Mesenchymal stem cell (in vitro differentiated cells and primary cell): ENCODE measurements at regions not wholly inside any gene's neighbourhood (a gene's known extent, or its start where the extent isn't known, plus 50 kb on each side); places are given as distances from the start of the nearest gene placed in this dataset.

Experiments used
- DNase-seq: peaks from one replicate; pipeline ENCODE4 v3.0.0-alpha.2; 2013
- H2AFZ ChIP-seq: one replicate; pipeline ENCODE4 v1.6.1; 2013; ENCODE audit warnings: low read depth, mild to moderate bottlenecking, control low read depth, inconsistent platforms, low read length, moderate library complexity
- H2AK5ac ChIP-seq: 2 replicates; pipeline ENCODE4 v1.6.1; 2013; ENCODE audit warnings: low read length, moderate library complexity, mild to moderate bottlenecking, inconsistent platforms; ENCODE audit not compliant: severe bottlenecking
- H2BK120ac ChIP-seq: one replicate; pipeline ENCODE4 v1.6.1; 2013; ENCODE audit warnings: low read depth, mild to moderate bottlenecking, inconsistent platforms, low read length, moderate library complexity
- H2BK12ac ChIP-seq, 2 experiments: one replicate each; pipeline ENCODE4 v1.6.1; 2013; ENCODE audit warnings: inconsistent platforms in 2 of 2, low read length in 2 of 2, mild to moderate bottlenecking in 2 of 2, moderate library complexity in 2 of 2, control low read depth in 1 of 2
- H2BK15ac ChIP-seq: one replicate; pipeline ENCODE4 v1.6.1; 2013; ENCODE audit warnings: mild to moderate bottlenecking, low read depth, inconsistent platforms; ENCODE audit not compliant: poor library complexity, severe bottlenecking
- H2BK5ac ChIP-seq: 2 replicates; pipeline ENCODE4 v1.6.1; 2013; ENCODE audit warnings: low read depth, mild to moderate bottlenecking, low read length, control low read depth, inconsistent platforms; ENCODE audit not compliant: poor library complexity, severe bottlenecking
- H3K14ac ChIP-seq, 2 experiments: one replicate each; pipeline ENCODE4 v1.6.1; 2013; ENCODE audit warnings: inconsistent platforms in 2 of 2, low read length in 2 of 2, control low read depth in 1 of 2, mild to moderate bottlenecking in 1 of 2, moderate library complexity in 1 of 2
- H3K18ac ChIP-seq, 2 experiments: one replicate each; pipeline ENCODE4 v1.6.1; 2013; ENCODE audit warnings: inconsistent platforms in 2 of 2, low read length in 2 of 2, control low read depth in 1 of 2, low read depth in 1 of 2, mild to moderate bottlenecking in 1 of 2
- H3K23ac ChIP-seq, 2 experiments: one replicate each; pipeline ENCODE4 v1.6.1; 2013; ENCODE audit warnings: inconsistent platforms in 2 of 2, low read length in 2 of 2, mild to moderate bottlenecking in 2 of 2, moderate library complexity in 2 of 2, control low read depth in 1 of 2
- H3K27ac ChIP-seq: 2 replicates; pipeline ENCODE4 v1.5.1; 2013; ENCODE audit warnings: mild to moderate bottlenecking, moderate library complexity, low read length, control low read depth, inconsistent platforms; ENCODE audit not compliant: poor library complexity, severe bottlenecking
- H3K27me3 ChIP-seq, 2 experiments: 2 replicates each; pipeline versions ENCODE4 v1.6.1 to v1.7.0; 2013; ENCODE audit warnings: low read length in 2 of 2, mild to moderate bottlenecking in 2 of 2, moderate library complexity in 2 of 2, control low read depth in 1 of 2, inconsistent platforms in 1 of 2; ENCODE audit not compliant: control insufficient read depth in 1 of 2, insufficient read depth in 1 of 2
- H3K36me3 ChIP-seq, 2 experiments: 2 replicates each; pipeline versions ENCODE4 v1.6.1 to v1.7.0; 2013; ENCODE audit warnings: low read length in 2 of 2, control low read depth in 1 of 2, inconsistent platforms in 1 of 2, low read depth in 1 of 2, mild to moderate bottlenecking in 1 of 2; ENCODE audit not compliant: insufficient read depth in 2 of 2, control insufficient read depth in 1 of 2
- H3K4ac ChIP-seq, 2 experiments: one replicate each; pipeline ENCODE4 v1.6.1; 2013; ENCODE audit warnings: inconsistent platforms in 2 of 2, low read length in 2 of 2, mild to moderate bottlenecking in 2 of 2, moderate library complexity in 2 of 2, control low read depth in 1 of 2, low read depth in 1 of 2
- H3K4me1 ChIP-seq: 2 replicates; pipeline ENCODE4 v1.6.1; 2013; ENCODE audit warnings: low read depth, low read length, control low read depth; ENCODE audit not compliant: control insufficient read depth, insufficient read depth
- H3K4me2 ChIP-seq: 2 replicates; pipeline ENCODE4 v1.6.1; 2013; ENCODE audit warnings: low read length, mild to moderate bottlenecking, inconsistent platforms; ENCODE audit not compliant: poor library complexity, severe bottlenecking
- H3K4me3 ChIP-seq, 2 experiments: 2 replicates each; pipeline versions ENCODE4 v1.5.1 to v1.7.0; 2013; ENCODE audit warnings: low read length in 2 of 2, mild to moderate bottlenecking in 2 of 2, control low read depth in 1 of 2, low read depth in 1 of 2; ENCODE audit not compliant: insufficient read depth in 1 of 2
- H3K79me1 ChIP-seq: replicated peaks from 2 replicates; pipeline ENCODE4 v1.6.1; 2013; ENCODE audit warnings: mild to moderate bottlenecking, control low read depth, low read length, inconsistent platforms; ENCODE audit not compliant: poor library complexity, severe bottlenecking
- H3K9ac ChIP-seq: 2 replicates; pipeline ENCODE4 v1.7.0; 2013; ENCODE audit warnings: mild to moderate bottlenecking, low read length, moderate library complexity
- H3K9me3 ChIP-seq: 2 replicates; pipeline ENCODE4 v1.7.0; 2013; ENCODE audit warnings: mild to moderate bottlenecking, low read length; ENCODE audit not compliant: control insufficient read depth
- H4K8ac ChIP-seq: one replicate; pipeline ENCODE4 v1.6.1; 2013; ENCODE audit warnings: inconsistent platforms, mild to moderate bottlenecking, low read length, moderate library complexity
- H4K91ac ChIP-seq: one replicate; pipeline ENCODE4 v1.6.1; 2013; ENCODE audit warnings: mild to moderate bottlenecking, low read length, inconsistent platforms
- WGBS: methylation state at CpG from one replicate; pipeline ENCODE4 v1.1.7; 2013; ENCODE audit warnings: mixed read lengths; 5-methylcytosine and 5-hydroxymethylcytosine counted together

- Histone ChIP-seq H2BK120ac (no peak overlapping the region), H3K27me3 (no peaks in the 10 kb centered on the region), H3K36me3 (no peaks in the 10 kb centered on the region), H3K4me1 (no peaks in the 10 kb centered on the region), H2BK15ac (no peak overlapping the region), H3K4me2 (no peak overlapping the region), H3K18ac (no peak overlapping the region), H3K9me3 (peaks cover 12% of the 10 kb centered on the region), H3K4me3 (no peak overlapping the region), H2BK12ac (no peak overlapping the region), H2AFZ (no peak overlapping the region), H4K8ac (no peak overlapping the region), H3K9ac (no peak overlapping the region), H3K79me1 (no peaks in the 10 kb centered on the region), H3K27ac (no peak overlapping the region), H2AK5ac (no peak overlapping the region), H4K91ac (no peak overlapping the region), H3K14ac (no peak overlapping the region), H3K23ac (no peak overlapping the region), H2BK5ac (no peak overlapping the region), H3K4ac (no peak overlapping the region)
- DNase-seq = no peak
- whole genome bisulfite sequencing = 71% methylated on average over 4 of the region's 4 CpGs
Measured at GRCh38 chr18:51884039-51884438, 456.0 kb upstream of the DCC start.

GRCh38 chr18:51890762-51891161, 449.2 kb upstream of the DCC start:
- Histone ChIP-seq H2BK5ac (no peak overlapping the region), H3K18ac (no peak overlapping the region), H3K36me3 (no peaks in the 10 kb centered on the region), H3K79me1 (no peaks in the 10 kb centered on the region), H4K91ac (no peak overlapping the region), H2AK5ac (no peak overlapping the region), H3K4me2 (no peak overlapping the region), H3K23ac (no peak overlapping the region), H3K9ac (no peak overlapping the region), H2BK12ac (no peak overlapping the region), H3K14ac (no peak overlapping the region), H3K27me3 (no peaks in the 10 kb centered on the region), H2BK15ac (no peak overlapping the region), H4K8ac (no peak overlapping the region), H2AFZ (no peak overlapping the region), H3K27ac (no peak overlapping the region), H3K4me3 (no peak overlapping the region), H3K4me1 (no peaks in the 10 kb centered on the region), H3K4ac (no peak overlapping the region), H2BK120ac (no peak overlapping the region), H3K9me3 (peaks cover 20% of the 10 kb centered on the region)
- 41% methylated on average over 3 of the region's 3 CpGs for WGBS
- DNase-seq = no peak

GRCh38 chr18:51891876-51892275, 448.1 kb upstream of the DCC start:
- no peak overlapping the region for H2BK15ac ChIP-seq
- no peak overlapping the region for H3K9ac ChIP-seq
- no peak overlapping the region for H4K8ac ChIP-seq
- WGBS = no CpG with 5 or more reads among the region's 1 CpG
- no peak overlapping the region for H2BK5ac ChIP-seq
- H3K4me2 ChIP-seq = no peak overlapping the region
- no peaks in the 10 kb centered on the region for H3K36me3 ChIP-seq
- H3K27me3 ChIP-seq = no peaks in the 10 kb centered on the region
- no peak overlapping the region for H3K4me3 ChIP-seq
- peaks cover 20% of the 10 kb centered on the region for H3K9me3 ChIP-seq
- no peak overlapping the region for H3K14ac ChIP-seq
- H2BK12ac ChIP-seq = no peak overlapping the region
- no peaks in the 10 kb centered on the region for H3K79me1 ChIP-seq
- no peak overlapping the region for H2BK120ac ChIP-seq
- H3K4me1 ChIP-seq = no peaks in the 10 kb centered on the region
- H3K27ac ChIP-seq = no peak overlapping the region
- H2AFZ ChIP-seq = no peak overlapping the region
- no peak overlapping the region for H3K23ac ChIP-seq
- H3K18ac ChIP-seq = no peak overlapping the region
- no peak overlapping the region for H2AK5ac ChIP-seq
- no peak overlapping the region for H4K91ac ChIP-seq
- no peak for DNase-seq
- H3K4ac ChIP-seq = no peak overlapping the region

- H2BK15ac ChIP-seq = no peak overlapping the region
- WGBS = 91% methylated on average over 6 of the region's 6 CpGs
Measured at GRCh38 chr18:51897884-51898283, 442.1 kb upstream of the DCC start.

More at GRCh38 chr18:51897884-51898283, 442.1 kb upstream of the DCC start:
- Histone ChIP-seq H3K9ac (no peak overlapping the region), H2BK5ac (no peak overlapping the region), H2BK120ac (no peak overlapping the region), H3K4me1 (no peaks in the 10 kb centered on the region), H3K4ac (no peak overlapping the region), H3K14ac (no peak overlapping the region), H3K23ac (no peak overlapping the region), H2BK12ac (no peak overlapping the region), H3K79me1 (no peaks in the 10 kb centered on the region), H3K27me3 (no peaks in the 10 kb centered on the region), H3K9me3 (peaks cover 9% of the 10 kb centered on the region), H2AK5ac (no peak overlapping the region), H3K4me2 (no peak overlapping the region), H3K4me3 (no peak overlapping the region), H4K91ac (no peak overlapping the region), H3K36me3 (no peaks in the 10 kb centered on the region), H3K18ac (no peak overlapping the region), H3K27ac (no peak overlapping the region), H4K8ac (no peak overlapping the region), H2AFZ (no peak overlapping the region)
- DNase-seq = no peak
